Natural killer cell (primary cell): ENCODE measurements at regions not wholly inside any gene's neighbourhood (a gene's known extent, or its start where the extent isn't known, plus 50 kb on each side); places are given as distances from the start of the nearest gene placed in this dataset.

Source experiments
- ATAC-seq, 3 donors: fragments of 150-1000 bp in 2 of 3; fragments of 200-7000 bp in 1 of 3; cut with Tn5 transposase; 1 replicate in 1 of 3; 2 replicates in 2 of 3; pipeline ENCODE4 v1.10.0; 2021; ENCODE audit warnings: mild to moderate bottlenecking in 2 of 3, moderate library complexity in 2 of 3
- DNase-seq, 2 donors: peaks; one replicate each; pipeline versions ENCODE4 v3.0.0 to v3.0.0-alpha.2; 2013 to 2021; ENCODE audit warnings: mixed read lengths in 1 of 2
- H3K27ac ChIP-seq: one replicate; pipeline ENCODE4 v1.5.1; 2013; ENCODE audit warnings: mild to moderate bottlenecking, low read length
- H3K27me3 ChIP-seq: one replicate; pipeline ENCODE4 v1.6.1; 2013; ENCODE audit warnings: low read length; ENCODE audit not compliant: control insufficient read depth, insufficient read depth
- H3K36me3 ChIP-seq: one replicate; pipeline ENCODE4 v1.6.1; 2013; ENCODE audit warnings: low read length; ENCODE audit not compliant: control insufficient read depth, insufficient read depth
- H3K4me1 ChIP-seq: one replicate; pipeline ENCODE4 v1.6.1; 2013; ENCODE audit warnings: low read length; ENCODE audit not compliant: control insufficient read depth, insufficient read depth
- H3K4me3 ChIP-seq: one replicate; pipeline ENCODE4 v1.5.1; 2013; ENCODE audit warnings: low read length
- H3K9me3 ChIP-seq: one replicate; pipeline ENCODE4 v1.6.1; 2013; ENCODE audit warnings: low read length; ENCODE audit not compliant: control insufficient read depth, insufficient read depth
- H3K27ac Mint-ChIP-seq, 2 donors: one replicate each; pipeline ENCODE4 v1.8.0; 2022; ENCODE audit warnings: mild to moderate bottlenecking in 2 of 2, mixed read lengths in 2 of 2, moderate library complexity in 1 of 2
- H3K27me3 Mint-ChIP-seq, 2 donors: one replicate each; pipeline ENCODE4 v1.8.0; 2022; ENCODE audit warnings: low read depth in 2 of 2, mixed read lengths in 2 of 2
- H3K36me3 Mint-ChIP-seq: one replicate; pipeline ENCODE4 v1.8.0; 2022; ENCODE audit warnings: mixed read lengths
- H3K4me1 Mint-ChIP-seq, 2 donors: one replicate each; pipeline ENCODE4 v1.8.0; 2022; ENCODE audit warnings: mixed read lengths in 2 of 2
- H3K4me3 Mint-ChIP-seq: one replicate; pipeline ENCODE4 v1.8.0; 2022; ENCODE audit warnings: mild to moderate bottlenecking, moderate library complexity, mixed read lengths
- H3K9me3 Mint-ChIP-seq, 2 donors: one replicate each; pipeline ENCODE4 v1.8.0; 2022; ENCODE audit warnings: mixed read lengths in 2 of 2
- WGBS: methylation state at CpG from one replicate; pipeline ENCODE4 v1.1.7; 2013; ENCODE audit warnings: missing lambda C conversion rate; ENCODE audit not compliant: insufficient coverage; 5-methylcytosine and 5-hydroxymethylcytosine counted together
- intact Hi-C: fragments of 100-400 bp; cut with micrococcal nuclease; formaldehyde crosslinking; loops from one replicate; pipeline ENCODE4 v1.14.2; 2022
- TF ChIP-seq, protein P1 (sequence below): fragments of 200-600 bp; IDR thresholded peaks from one replicate; pipeline ENCODE4 v1.8.0; 2022; ENCODE audit warnings: antibody characterized with exemption

DNA sequence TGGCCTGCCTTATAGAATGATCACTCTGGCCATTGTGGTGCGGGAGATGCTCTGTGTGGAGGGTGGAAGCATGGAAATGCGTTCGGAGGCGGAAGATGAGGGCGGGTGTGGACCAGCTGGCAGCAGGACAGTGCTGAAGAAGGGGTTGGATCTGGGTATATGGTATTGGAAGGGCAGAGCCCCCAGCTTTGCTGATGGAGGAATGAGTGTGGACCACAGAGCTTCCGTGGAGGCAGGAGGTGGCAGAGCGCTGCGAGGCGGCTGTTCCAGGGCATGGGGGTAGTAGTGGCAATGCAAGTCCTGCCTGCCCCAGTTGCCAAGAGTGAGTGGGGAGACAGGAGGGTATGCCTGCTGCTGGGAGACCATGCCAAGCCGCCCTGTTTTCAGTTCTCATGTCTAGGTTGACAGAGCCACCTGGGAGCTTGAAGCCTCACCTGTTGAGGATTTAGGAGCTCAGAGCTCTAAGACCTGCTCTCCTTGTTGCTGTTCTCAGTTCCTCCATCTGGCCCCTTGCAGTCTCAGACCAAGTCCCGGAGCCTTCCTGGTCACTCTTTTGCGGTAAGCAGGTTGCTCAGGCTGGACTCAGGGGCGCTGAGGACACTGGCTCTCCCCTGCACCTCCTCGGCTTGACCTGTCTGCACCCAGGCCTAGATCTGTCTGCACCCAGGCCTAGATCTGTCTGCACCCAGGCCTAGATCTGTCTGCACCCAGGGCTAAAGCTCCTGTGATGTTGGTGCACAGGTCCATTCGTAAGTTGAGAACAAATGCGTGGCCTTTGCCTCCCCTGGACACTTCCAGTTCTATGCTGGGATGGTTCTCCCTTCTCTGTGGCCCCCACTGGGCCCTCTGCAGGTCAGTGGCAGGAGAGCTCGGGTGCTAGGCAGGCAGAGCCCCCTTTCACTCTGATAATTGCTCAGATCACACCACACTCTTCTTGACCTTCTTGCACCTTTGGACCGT is 290.5 kb upstream of the HS6ST1 start:
- Mint-ChIP-seq H3K27me3 (no peaks in the 10 kb centered on the region), H3K9me3 (no peaks in the 10 kb centered on the region), H3K4me3 (no peak overlapping the region), H3K36me3 (no peaks in the 10 kb centered on the region), H3K27ac (no peak overlapping the region), H3K4me1 (no peaks in the 10 kb centered on the region)
- Histone ChIP-seq H3K4me3 (no peak overlapping the region), H3K27me3 (no peaks in the 10 kb centered on the region), H3K9me3 (no peaks in the 10 kb centered on the region), H3K27ac (no peak overlapping the region), H3K36me3 (no peaks in the 10 kb centered on the region), H3K4me1 (no peaks in the 10 kb centered on the region)
- DNase-seq, result no peak
- WGBS, result 87% methylated on average over 18 of the region's 18 CpGs
- TF ChIP-seq, protein P1, sequence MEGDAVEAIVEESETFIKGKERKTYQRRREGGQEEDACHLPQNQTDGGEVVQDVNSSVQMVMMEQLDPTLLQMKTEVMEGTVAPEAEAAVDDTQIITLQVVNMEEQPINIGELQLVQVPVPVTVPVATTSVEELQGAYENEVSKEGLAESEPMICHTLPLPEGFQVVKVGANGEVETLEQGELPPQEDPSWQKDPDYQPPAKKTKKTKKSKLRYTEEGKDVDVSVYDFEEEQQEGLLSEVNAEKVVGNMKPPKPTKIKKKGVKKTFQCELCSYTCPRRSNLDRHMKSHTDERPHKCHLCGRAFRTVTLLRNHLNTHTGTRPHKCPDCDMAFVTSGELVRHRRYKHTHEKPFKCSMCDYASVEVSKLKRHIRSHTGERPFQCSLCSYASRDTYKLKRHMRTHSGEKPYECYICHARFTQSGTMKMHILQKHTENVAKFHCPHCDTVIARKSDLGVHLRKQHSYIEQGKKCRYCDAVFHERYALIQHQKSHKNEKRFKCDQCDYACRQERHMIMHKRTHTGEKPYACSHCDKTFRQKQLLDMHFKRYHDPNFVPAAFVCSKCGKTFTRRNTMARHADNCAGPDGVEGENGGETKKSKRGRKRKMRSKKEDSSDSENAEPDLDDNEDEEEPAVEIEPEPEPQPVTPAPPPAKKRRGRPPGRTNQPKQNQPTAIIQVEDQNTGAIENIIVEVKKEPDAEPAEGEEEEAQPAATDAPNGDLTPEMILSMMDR, result no peak
- intact Hi-C loops, result no loop called here
- no peak for ATAC-seq

DNA sequence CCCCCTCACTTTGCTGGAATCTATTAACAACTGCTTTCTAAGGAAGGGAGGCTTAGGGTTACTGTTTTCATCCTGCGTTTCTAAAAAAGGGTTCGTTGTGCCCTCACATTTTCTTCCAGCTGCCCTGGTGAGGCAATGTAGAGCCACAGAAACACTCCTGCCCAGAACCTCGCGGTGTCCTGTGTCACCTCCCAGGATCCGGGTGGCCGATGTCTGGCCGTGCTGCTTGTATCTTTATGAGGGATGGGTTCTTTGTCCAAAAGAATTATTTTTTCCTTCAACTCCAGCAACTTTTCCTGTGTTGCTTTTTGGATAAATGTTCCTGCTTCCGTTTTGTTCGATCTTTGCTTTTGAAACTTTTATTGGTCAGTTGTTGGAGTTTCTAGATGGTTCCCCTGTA is 291.8 kb upstream of the HS6ST1 start:
- no peak for ATAC-seq
- Histone ChIP-seq H3K27me3 (no peaks in the 10 kb centered on the region), H3K36me3 (no peaks in the 10 kb centered on the region), H3K4me1 (no peaks in the 10 kb centered on the region), H3K4me3 (no peak overlapping the region), H3K27ac (no peak overlapping the region), H3K9me3 (no peaks in the 10 kb centered on the region)
- H3K4me3 Mint-ChIP-seq, result no peak overlapping the region
- H3K27me3 Mint-ChIP-seq, result no peaks in the 10 kb centered on the region
- no peaks in the 10 kb centered on the region for H3K9me3 Mint-ChIP-seq
- H3K4me1 Mint-ChIP-seq, result no peaks in the 10 kb centered on the region
- no peak overlapping the region for H3K27ac Mint-ChIP-seq
- no peak for DNase-seq
- TF ChIP-seq, protein P1, result no peak
- no peaks in the 10 kb centered on the region for H3K36me3 Mint-ChIP-seq
- 87% methylated on average over 9 of the region's 9 CpGs for WGBS
- intact Hi-C loops, result no loop called here

DNA sequence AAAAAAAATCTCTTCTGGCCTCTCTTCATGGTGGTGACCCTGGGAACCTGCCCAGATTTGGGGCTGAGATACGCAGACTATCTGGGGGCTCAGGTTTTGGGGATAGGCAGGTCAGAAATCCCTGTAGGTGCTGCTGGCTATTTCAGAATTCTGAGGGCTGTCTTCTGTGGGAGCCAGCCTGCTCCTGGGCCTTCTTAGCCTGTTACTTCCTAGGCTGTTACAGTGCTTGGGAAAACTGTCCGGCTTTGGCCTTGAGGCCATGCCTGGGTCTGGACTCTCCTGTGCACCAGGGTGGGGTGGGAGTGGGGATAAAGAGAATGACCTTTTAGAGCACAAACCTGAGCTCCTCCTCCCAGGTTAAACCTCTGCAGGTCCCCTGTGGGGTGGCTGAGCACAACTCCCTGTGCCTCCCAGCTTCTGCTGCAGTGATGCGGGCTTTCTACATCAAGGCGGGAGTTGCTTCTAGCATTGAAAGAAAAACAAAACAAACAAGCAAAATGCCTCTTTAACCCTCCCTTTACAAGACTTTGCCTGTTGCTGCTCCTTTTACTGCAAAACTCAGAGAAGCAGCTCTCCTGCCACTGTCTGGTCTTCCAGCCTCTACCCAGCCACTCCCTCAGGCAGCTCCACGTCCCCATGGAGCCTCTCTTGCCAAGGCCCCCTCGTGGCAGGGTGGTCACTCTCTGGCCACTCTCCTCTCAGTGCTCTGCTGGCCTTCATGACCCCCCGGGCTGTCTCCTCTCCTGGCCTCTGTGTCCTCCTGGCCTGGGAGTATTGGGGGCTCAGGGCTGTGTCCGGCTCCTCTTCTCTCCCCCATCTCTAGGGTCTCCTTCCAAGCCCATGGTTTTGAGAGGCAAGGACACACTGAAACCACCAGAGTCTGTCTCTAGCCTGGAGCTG is 293.0 kb upstream of the HS6ST1 start:
- Histone ChIP-seq H3K27me3 (no peaks in the 10 kb centered on the region), H3K9me3 (no peaks in the 10 kb centered on the region), H3K36me3 (no peaks in the 10 kb centered on the region), H3K27ac (no peak overlapping the region), H3K4me3 (no peak overlapping the region), H3K4me1 (no peaks in the 10 kb centered on the region)
- TF ChIP-seq, protein P1, result no peak
- no peaks in the 10 kb centered on the region for H3K9me3 Mint-ChIP-seq
- DNase-seq (no peak), ATAC-seq (no peak)
- intact Hi-C loops, result no loop called here
- H3K36me3 Mint-ChIP-seq, result no peaks in the 10 kb centered on the region
- 88% methylated on average over 8 of the region's 8 CpGs for WGBS
- no peaks in the 10 kb centered on the region for H3K27me3 Mint-ChIP-seq
- H3K4me3 Mint-ChIP-seq, result no peak overlapping the region
- no peak overlapping the region for H3K27ac Mint-ChIP-seq
- no peaks in the 10 kb centered on the region for H3K4me1 Mint-ChIP-seq
